GM19467 (cell line): ENCODE measurements at regions not wholly inside any gene's neighbourhood (a gene's known extent, or its start where the extent isn't known, plus 50 kb on each side); places are given as distances from the start of the nearest gene placed in this dataset.

Source experiments
- ATAC-seq: cut with Tn5 transposase; IDR thresholded peaks from one replicate; pipeline ENCODE4 v1.9.1; 2021; ENCODE audit warnings: mild to moderate bottlenecking, moderate library complexity; ENCODE audit not compliant: unreplicated experiment

DNA sequence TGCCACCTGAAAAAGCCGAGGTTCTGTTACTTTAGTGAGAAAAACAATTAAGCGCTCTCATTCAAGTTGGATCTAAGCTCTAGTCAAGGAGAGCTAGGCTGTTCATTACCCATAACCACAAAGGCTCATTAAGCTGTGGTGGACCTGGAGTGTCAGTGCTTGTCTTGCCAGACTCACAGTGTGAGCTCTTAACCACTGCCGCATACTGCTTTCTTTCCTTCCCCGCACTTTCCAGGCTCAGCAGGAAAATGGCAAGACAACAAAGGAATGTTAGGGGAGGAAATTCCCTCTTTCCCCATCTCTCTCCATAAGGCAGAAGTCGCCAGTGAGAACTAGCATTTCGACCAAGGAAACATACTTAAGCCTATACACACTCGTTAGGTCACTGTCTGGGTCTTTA is 467.3 kb downstream of the ENC1 start:
- no peak for ATAC-seq

GRCh38 chr5:74169701-74170100 is 470.8 kb downstream of the ENC1 start:
- ATAC-seq: no peak

GRCh38 chr5:74167930-74168315 is 472.6 kb downstream of the ENC1 start:
- ATAC-seq: no peak

DNA sequence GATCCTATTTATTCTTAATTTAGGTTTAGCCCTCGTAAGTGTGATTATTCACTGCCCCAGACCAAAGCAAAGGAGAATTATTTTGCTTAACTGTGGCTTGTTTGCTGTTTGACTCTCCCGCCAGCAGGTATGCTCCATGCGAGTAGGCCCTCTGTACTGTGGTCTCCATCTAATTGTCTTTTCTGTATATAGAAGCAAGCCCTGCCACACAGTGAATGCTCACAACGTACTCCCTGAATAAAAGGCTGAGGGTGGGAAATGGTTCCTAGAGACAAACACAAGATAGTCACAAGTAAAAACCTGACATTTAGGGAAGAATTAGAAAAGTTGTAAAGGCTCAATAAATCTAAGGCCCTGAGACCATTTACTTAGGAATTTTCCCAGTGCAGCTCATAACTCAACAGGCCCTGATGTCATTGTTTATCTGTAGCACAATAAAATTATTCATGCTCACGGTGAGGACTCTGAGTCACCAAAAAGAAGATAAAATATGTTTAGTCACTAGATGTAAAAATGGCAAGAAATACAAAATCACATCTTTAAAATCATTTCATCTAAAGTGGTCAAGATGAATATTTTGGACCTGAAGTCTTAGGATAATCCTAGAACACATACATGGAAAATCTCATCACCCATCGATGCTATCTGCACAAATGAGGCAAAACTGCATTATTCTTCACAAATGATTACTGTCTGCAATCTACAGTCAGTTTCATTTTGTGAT is 473.2 kb downstream of the ENC1 start:
- ATAC-seq: no peak

DNA sequence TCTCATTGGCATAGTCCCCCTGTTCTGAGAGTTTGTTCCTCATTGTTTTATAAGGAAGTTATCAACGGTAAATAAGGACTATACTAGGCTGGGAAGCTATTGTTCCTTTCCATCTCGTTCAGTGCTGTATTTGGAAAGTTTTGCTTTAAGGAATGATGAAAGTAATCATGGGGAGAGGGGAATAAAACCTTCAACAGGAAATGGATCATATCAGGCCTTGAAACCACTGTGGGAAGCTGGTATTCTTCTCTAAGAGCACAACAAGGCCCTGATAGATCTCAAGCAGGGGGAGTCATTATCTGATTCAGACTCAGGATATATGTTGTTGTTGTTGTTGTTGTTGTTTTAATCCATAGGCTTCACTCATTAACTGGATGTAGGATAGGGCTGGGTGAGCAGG is 474.5 kb downstream of the ENC1 start:
- ATAC-seq: no peak

DNA sequence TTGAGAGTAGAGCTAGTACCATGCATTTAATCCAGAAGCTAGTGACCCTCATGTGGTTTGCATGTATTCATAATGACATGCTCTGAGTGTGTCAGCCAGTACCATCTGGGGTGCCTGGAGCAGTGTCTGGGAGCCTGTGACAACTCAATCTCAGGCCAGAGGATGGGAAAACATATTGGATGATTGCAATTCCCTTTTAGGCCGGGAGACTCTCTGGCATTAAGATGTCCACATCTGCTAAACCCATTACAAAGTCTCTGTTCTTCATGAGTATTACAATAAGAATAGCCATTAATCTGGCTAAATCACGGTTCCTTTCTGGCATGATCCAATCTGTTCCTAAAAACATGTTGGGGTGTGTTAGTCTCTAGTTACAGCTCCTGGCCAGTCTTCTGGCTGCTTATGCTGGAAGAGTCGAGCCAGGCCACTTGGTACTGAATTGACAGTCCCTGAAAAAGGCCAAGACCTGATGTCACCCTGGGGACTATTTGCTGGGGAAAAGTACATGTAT is 475.7 kb downstream of the ENC1 start:
- no peak for ATAC-seq

GRCh38 chr5:74162524-74162923 is 478.0 kb downstream of the ENC1 start:
- ATAC-seq: no peak

- ATAC-seq: no peak
These were observed 479.4 kb downstream of the ENC1 start for GRCh38 chr5:74161170-74161569.

DNA sequence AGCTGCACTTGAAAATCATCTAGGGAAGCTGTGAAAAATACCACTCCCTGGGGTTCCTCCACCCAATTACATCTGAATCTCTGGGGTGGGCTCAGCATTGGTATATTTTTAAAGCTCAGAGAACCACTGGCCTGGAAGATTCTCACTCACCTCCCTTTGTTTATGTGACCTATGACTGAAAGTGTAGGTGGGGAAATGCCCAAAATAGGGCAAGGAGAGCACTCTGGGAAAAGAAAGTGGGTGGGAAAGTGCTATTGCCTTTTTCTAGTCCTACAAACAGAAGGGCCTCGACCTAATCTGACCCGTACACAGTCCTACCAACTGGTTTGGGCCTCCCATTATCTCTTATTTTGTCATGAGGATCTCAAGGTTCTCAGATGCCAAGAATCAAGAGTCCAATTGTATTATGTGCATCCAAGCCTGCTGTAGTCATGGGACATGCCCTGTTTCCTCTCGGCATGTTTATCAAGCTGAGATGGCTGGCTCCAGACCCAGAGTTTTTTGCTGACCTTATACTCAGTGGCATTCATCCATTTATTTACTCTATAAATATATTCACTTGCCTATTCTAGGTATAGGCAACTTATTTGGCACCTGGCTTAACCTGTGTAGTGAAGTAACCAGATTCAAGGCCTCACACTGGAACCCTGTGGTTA is 483.7 kb downstream of the ENC1 start:
- ATAC-seq: no peak

DNA sequence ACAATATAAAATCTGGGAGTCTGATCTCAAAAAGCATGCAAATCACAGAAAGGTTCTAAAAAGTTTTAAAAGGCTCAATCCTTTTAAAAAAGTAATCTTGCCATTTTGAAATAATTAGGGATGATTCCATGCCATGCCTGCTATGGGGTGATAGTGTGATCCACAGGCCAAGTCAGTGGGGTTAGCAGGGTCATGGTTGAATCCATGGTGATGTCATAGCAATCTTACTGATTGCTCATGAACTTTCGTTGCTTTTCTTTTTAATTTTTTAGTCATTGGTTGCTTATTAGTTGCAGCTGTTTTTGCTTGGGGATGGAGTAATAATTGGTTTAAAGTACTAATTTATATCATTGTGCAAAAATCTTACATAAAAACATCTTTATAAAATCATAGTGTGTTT is 485.0 kb downstream of the ENC1 start:
- ATAC-seq: no peak

- ATAC-seq: no peak
These were observed 486.0 kb downstream of the ENC1 start for GRCh38 chr5:74154526-74154925.

DNA sequence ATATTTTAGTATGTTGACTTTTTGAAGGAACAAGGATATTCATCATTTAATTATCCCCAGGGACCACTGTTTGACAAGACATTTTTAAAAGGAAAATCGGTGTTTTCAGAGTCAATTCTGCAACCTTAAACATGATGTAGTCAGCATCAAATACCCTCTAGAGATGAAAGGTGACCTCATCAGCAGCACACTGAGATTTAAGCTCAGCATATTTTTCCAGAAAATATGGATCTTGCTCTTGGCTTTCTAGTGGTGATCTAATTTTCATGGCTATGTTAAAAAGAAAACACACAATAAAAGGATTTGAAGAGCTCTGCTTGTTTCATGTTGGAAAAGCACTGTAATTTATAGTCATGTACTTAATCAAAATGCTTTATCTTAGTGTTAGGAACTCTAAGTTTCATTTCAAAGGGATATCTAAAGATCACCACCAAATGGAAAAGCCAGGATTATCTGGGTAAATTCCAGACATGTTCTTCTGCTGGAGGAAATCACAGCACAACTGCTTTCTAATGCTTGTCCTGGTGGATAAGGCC is 487.2 kb downstream of the ENC1 start:
- no peak for ATAC-seq

DNA sequence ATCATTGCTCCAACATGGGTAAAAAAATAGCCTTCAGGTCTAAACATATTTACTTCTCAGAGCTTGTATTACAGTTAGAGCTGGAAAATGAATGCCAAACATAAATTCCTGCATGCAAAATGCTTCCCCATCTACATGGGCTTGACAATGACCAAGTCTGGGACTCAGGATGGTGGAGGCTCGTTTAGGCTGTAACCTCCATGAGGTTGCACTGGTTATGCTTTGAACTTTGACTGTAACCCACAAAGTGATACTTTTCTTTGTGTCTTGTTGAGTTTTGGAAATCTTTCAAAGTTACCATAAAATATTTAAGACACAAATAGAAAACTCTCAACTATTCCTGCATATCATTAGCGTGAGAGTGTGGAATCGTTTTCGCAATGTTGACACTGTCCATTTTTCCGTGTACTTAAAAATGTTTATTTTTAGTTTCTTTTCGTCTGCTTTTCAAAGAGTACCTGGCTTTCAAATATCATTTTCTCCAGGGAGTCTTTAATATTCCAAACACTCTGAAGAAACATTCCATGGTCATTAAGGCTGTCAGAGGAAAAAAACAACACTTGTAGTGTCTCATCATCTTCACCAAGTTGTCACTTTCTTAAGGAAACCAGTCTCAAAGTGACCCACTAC is 487.8 kb downstream of the ENC1 start:
- ATAC-seq: no peak

DNA sequence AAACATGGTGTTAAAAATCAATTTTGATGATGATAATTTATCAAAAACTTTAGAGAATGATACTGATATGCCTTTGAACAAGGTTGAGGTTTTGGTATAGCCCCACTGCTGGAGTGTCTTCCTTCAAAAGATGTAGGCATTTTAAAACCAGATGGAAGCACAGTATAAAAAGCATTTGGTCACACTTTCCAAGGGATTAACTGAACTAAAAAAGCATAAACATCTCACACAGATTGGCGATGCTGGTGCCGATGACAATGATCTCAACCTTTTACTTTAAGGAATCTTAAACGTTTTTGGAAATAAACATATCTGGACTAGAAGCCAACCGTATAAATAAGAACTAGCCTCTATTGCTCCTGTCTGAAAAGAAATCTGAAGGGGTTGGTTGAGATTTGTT is 488.4 kb downstream of the ENC1 start:
- no peak for ATAC-seq

DNA sequence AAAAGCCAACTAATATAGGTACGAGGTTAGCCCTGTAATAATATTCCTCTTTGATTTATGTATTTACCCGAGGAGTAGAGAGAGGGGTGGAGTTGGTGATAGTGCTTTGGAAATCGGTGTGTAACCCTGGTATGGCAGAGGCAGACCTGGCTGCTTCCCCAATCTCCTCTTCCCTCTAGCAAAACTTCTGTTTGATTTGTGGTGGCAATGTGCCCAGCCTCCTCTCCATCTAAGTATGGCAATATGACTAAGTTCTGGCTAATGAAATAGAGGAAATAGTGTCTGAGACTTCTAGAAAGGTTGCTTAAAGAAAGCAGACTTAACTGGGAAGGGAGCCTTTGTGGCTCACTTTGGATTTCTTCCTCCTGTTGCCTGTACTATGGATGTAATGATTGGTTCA is 491.1 kb downstream of the ENC1 start:
- no peak for ATAC-seq

DNA sequence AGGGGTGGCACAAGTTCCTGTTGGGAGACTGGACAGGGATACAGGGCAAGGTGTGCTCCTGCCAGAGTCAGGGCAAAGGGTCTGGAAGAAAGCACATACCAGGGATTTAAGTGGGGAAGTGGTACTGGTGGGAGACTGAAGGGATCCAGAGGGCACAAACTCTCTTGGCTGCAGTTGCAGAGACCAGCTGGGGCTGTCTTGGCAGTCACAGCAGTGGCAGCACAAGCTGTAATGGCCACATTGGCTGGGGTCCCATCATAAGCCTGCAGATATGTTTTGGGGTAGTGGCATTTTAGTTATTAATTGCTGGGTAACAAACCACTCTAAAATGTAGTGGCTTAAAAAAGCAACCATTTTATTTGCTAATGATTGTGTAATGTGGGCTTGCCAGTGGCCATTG is 492.2 kb downstream of the ENC1 start:
- no peak for ATAC-seq

DNA sequence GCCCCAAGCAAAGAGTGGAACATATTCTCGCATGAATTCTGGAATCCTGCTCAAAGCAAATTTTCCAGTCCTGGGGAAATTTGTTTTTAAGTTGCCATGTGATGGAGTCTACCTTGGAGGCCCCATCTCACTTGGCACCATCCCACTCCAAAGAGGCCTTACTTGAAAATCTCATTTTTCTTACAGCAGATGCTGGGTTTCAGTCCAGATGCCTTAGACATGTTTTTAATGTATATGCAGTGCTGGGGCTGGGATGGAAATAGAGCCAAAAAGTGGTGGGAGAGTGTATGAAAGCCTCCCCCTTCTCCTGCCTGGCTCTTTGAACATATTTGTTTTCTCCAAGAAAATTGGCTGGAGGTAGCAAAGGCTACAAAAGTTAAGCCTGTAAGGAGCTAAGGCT is 493.7 kb downstream of the ENC1 start:
- ATAC-seq: no peak

GRCh38 chr5:74145951-74146350 is 494.6 kb downstream of the ENC1 start:
- no peak for ATAC-seq

DNA sequence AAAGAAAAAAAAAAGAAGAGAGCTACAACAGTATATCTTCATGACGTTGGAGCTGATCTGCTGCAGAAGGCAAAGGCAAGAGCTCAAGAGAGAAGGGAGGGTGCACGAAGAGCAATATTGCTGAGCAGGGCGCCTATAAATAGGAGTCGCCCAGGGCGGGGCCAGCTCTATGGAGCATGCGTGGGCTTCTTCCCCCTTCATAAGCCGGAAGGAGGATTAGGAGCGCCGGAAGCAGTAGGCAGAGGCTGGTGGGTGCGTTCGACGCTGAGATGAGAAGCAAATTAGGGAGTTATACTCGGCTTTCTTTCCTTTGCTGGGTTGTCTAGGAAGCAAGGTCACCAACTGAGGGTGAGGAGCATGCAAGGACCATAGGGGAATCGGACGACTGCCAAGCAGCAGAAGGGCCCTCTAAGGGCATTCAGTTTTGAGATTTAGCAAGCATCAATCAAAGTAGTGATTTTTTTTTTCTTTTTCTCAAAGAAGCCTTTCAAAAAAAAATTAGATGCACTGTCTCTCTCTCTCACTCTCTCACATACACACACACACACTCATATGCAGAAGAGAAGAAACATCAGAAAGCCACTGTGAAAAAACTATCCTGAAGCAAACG is 496.7 kb downstream of the ENC1 start:
- ATAC-seq: no peak

DNA sequence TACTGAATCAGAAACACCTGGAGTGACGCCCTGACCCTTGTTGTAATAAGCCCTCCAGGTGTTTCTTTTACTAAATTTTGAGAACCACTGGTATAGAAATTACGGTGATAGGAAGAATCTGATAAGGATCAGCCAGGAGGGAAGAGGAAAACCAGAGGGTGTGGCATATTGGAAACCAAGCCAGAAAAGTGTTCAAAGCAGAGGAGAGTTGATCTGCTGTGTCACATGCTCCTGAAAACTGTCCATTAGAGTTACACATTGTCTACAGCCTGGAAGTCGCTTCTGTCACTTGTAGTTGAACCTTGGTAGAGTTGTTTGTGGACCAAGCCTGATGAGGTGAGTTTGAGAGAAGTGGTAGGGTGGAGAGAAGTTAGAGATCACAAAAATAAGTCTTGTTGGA is 497.4 kb downstream of the ENC1 start:
- ATAC-seq: no peak

DNA sequence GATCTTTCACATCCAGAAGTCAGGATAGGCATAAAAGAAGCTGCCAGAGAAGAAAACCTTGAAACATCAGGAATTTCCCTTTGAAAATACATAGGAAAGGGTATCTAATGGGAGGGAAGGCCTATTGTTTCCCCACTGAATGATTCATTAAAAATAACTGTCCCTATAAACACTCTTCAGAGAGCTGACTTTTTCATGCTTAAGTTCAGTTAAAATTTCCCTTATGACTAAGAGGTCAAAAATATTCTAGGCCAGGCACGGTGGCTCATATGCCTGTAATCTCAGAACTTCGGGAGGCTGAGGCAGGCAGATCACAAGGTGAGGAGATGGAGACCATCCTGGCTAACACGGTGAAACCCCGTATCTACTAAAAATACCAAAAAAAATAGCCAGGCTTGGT is 499.5 kb downstream of the ENC1 start:
- ATAC-seq: no peak

GRCh38 chr5:74140409-74140808 is 500.1 kb downstream of the ENC1 start:
- ATAC-seq: no peak
